Activated CD4-positive, alpha-beta T cell treated with anti-CD3 and anti-CD28 coated beads for 24 hours (primary cell): ENCODE measurements at regions not wholly inside any gene's neighbourhood (a gene's known extent, or its start where the extent isn't known, plus 50 kb on each side); places are given as distances from the start of the nearest gene placed in this dataset.

Experiments used
- DNase-seq, 2 donors: peaks; one replicate each; pipeline ENCODE4 v3.0.0-alpha.2; 2020; ENCODE audit warnings: low read depth in 2 of 2

DNA sequence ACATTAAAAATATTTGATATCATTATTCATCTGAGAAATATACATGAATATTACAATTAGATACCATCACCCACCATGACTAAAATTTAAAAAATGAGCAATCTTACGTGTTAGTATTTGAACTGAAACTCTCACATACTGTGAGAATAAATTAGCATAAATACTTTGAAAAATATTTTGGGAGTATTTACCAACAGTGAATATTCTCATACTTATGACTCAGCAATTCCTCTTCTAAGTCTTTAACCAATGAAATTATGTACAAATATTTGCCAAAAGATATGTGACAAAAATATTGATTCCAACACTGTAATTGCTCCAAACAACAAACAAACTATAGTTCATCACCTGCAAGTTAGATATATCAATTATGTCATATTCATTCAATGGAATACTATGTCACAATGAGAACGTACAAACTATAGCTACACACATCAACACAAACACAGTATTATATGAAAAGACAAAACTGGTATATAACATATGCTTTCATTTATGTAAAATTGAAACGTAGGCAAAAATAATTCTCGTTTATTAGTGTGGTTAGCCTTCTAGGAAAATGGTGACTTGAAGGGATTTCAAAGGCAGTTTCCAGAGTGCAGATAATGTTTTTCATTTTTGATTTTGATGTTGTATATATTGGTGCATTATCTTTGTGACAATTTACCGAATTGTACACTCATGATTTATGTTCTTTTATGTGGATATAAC is 742.2 kb downstream of the SLC16A7 start:
- no peak for DNase-seq

DNA sequence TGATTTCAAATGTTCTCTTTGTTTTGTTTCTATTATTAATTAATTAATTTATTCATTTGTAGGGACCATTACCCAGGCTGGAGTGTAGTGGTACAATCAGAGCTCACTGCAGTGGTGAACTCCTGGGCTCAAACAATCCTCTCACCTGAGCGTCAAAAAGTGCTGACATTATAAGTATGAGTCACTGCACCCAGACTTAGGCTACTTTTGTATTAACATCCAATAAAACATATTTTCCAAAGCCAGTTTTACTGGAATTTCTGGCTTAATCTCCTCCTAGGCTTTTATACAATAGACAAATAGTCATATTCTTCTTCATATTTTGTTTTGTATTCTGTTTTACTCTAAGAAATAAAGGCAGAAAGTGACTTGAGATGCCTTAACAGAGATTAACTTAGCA is 749.6 kb downstream of the SLC16A7 start:
- DNase-seq: no peak

DNA sequence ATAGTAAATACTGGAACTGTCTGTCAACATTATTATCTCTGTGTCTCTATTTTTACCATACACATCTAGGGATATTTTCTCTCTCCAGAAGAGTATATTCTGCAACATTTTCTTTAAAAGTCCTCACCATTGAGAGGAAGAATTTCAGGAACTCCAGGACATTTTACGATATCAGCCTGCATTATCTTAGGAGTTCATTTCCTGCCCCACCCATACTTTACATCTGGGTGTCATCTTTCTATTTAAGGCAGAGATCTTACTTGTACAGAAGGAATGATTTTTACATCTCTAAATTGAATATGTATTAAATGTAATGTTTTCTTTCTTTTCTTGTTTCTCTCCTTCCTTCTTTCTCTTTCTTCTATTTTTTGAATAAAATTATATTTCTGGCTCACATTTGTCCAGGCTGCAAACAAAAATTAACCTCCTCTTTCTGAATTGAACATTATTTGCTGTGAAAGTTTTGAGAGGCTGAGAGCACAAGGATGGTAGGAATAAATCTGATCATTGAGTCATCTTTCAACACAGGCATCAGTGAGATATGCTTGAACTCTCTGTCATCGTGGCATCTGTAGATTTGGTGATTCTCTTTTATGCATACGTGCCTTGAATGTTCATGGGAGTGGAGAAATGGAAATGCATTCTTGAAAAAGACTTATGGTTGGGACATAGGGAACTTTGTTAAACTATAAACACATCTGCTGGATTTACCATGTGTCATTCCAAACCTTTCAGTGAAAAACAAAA is 753.6 kb downstream of the SLC16A7 start:
- DNase-seq: no peak

DNA sequence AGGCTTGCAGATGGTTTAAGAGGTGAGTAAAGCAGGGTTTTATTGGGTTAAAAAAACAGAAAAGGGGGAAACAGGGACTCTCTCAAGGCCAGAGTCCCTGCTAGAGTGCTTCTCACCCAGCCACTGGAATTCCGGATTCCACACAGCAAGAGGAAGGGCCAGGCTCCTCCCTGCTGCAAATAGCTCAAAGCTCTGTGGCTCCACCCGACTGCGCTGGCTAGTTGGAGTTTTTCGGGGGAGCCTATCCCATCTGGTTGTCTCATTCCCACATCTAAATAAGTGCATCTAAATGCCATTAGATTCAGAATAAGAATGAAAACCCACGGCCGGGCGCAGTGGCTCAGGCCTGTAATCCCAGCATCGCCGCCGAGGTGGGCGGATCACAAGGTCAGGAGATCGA is 791.5 kb downstream of the SLC16A7 start:
- no peak for DNase-seq

DNA sequence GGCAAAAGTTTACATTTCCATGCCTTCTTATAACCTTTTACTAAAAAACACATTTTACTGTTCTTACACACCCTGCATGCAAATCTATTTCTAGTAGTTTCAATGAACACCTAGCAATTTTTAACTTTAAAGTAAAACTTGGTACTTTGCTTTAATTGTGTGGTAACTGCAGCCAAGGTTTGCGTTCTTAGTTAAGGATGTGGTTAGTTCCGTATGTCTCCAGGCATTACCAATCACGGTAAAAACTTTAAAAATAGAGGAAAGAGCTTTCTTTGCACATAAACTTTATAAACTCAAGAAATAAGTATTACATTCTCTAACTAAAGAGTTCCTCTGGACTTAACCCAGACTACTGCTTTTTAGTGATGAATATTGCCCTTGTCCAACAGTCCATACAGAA is 795.2 kb downstream of the SLC16A7 start:
- no peak for DNase-seq

DNA sequence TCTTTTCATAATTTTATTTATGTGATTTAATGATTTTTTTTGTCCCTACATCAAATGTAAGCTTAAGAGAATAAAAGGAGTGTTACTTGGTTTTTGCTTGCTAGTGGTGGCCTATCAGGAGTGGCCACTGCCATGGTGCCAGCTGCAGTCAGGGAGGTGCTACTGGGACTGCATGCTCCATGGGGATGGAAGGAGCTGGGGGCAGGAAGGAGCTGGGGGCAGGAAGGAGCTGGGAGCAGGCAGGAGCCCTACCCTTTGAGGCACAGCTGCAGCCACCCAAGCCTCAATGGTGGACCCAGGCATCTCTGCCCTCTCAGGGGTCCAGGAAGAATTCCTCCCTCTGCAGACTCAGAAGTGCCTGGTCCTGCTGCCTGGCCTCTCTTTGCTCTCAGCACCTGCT is 796.0 kb downstream of the SLC16A7 start:
- no peak for DNase-seq

DNA sequence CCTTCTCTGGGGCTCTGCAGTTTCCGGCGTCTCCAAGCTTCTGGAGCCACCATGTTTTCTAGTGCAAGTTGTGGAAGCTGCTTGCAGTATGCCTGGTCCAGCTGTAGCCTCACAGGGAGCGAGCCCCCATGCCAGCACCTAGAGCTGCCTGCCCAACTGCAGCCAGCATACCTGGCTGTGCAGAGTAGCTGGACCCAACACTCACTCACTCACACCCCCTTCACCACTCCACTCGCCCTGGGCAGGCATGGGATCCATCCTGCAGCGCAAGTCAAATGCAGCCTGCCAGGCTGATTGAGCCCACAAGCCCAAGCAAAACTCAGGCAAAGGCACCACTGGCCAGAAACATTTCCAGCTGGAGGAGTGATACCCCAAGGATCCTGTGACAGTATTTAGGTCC is 797.3 kb downstream of the SLC16A7 start:
- DNase-seq: no peak

DNA sequence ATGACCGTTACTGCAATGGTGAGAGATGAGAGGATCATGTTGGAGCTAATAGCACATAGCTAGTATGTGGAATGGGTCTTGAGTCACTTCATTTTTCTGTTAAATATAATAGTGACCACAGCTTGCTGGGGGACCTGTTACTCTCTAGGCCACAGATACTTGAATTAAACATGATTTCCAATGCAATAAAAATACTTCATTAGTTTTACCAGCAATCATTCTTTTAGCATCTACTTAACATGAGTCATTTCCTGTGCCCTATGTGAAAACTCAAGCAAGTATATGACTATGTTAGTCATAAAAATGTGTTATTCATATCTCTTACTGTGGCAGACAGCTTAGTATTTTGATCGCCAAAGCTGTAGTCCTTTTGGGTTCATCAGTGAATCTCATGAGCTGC is 798.8 kb downstream of the SLC16A7 start:
- DNase-seq: no peak

DNA sequence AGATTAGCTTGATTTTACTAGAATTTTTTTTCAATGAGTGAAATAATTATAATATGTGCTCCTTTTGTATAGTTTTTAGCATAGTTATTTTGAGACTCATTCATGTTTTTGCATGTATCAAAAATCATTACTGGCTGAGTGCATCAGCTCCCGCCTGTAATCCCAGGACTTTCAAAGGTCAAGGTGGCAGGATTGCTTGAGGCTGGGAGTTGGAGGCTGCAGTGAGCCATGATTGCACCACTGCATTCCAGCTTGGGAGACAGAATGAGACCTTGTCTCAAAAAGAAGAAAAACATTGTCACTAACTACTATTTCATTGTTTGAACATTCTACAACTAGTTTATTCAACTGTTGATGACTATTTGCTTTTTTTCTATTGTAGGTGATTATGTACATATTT is 802.7 kb downstream of the SLC16A7 start:
- DNase-seq: no peak

DNA sequence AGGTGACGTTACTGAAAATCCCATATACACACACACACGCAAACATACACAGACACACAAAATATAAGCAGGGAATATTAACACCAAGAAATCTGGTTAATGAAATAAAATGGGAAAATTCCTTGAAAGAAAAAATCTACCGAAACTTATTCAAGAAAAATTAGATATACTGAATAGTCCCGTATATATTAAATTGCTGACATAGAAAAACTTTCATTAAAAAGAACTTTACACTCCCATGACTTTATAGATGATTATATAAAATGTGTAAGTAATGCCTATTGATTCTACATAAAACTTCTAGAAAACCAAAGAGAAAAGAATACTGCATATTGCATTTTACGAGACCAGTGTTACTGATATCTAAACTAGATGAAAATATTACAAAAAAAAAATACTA is 803.2 kb downstream of the SLC16A7 start:
- no peak for DNase-seq

DNA sequence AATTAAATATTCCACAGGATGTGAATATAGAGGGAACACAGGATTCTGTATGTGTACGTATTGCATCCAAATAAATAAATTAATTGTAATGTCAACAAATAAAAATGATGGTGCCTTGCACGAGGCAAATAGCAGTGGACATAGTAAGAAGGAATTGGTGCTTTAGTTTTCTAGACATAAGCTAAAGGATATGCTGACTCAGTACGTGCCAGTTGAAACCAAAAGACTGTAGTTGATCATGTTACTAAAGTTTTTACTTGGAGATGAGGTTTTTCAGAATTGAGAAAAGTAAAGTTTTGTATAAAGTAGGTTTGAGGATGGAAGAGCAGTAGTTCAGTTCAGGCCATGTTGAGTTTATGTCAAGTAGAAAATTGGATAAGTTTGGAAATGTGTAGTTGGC is 807.2 kb downstream of the SLC16A7 start:
- DNase-seq: no peak

DNA sequence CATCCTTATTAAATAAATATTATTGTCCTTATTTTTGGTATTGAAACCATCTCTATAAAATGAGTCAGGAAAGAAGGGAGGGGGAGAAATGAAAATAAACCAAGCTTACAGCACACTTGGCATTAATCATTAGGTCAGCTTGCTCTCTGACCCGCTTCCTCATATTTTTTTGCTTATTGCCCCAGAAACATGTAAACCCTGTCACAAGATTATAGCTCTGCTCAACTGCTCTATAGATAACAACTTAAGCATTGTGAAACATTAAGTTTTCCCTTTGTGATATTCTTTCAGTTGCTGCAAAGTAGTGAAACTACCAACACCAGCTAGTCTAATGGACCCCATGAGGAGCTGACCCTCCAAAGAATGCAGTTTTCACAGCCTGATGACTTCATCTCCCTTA is 819.5 kb downstream of the SLC16A7 start:
- DNase-seq: no peak

DNA sequence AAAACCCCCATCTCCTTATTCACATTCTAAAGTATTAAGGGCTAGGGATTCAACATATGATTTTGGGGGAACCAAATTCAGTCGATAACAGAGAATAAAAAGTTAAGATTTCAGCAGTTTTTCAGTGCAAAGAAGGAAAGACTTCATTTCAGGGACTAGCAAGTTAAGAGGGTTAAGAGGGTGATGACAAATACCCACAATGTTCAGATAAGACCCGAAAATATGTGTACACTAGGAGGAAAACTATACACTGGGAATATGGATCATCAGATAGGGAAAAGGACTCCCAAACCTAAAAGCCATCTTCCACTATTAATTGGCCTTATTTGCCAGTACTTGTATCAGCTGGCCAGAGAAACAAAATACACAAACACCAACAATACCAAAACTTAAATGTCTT is 824.2 kb downstream of the SLC16A7 start:
- DNase-seq: no peak

DNA sequence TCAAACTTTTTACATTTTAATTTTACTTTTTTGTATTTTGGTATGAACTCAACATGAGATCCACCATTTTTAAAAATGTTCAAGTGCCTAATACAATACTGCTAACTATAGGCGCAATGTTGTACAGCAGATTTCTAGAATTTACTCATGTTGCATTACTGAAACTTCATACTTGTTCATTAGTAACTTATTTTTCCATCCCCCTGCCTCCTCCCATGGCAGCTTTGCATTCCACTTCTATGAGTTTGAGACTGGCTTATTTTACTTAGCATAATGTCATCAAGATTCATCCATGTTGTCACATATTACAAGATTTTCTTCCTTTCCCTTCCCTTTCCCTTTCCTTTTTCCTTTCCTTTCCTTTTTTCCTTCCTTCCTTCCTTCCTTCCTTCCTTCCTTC is 825.9 kb downstream of the SLC16A7 start:
- no peak for DNase-seq

DNA sequence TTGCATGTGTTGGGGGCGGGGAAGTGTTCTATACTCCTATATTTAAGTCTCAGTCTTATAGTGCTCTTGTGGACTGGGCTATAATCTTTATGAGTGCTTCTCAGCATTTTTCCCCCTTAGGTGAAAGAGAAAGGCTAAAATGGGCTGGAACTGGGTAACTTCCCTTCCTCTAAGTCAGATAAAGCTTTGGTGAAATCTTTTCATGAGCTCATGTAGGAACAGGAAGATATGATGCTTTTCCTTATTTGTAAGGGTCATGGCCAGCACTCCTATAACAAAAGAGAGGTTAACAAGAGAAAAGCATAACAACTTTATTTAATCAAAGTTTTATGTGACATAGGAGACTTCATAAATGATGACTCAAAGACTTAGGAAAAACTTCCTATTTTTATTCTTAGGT is 841.5 kb downstream of the SLC16A7 start:
- no peak for DNase-seq

DNA sequence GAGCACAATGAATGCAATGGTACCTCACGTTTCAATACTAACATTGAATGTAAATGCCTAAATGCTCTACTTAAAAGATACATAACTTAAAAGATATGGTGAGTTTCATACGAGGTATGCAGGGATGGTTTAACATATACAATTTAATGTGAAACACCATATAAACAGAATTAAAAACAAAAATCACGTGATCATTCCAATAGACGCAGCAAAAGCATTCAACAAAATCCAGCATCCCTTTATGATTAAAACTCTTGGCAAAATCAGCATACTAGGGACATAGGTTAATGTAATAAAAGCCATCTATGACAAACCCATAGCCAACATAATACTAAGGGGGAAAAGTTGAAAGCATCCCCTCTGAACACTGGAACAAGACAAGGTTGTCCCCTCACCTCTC is 845.7 kb downstream of the SLC16A7 start:
- DNase-seq: no peak

DNA sequence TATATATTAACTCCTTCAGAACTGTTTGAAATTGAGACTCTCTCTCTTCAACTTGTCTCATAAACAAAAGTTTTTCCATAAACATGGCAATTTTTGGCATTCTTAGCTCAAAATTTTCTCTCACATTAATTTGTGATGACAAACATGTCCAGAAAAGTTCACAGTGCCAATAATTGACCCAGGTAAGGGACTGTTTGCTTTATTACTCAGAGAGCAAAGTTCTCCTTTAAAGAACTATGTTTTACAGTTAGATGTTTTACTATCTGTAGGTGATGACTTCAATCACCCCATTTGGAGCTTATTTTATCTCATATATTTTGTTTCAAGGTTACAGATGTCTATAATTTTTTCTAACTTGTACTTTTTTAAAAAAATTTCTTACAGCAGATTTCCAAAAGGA is 855.6 kb downstream of the SLC16A7 start:
- no peak for DNase-seq

DNA sequence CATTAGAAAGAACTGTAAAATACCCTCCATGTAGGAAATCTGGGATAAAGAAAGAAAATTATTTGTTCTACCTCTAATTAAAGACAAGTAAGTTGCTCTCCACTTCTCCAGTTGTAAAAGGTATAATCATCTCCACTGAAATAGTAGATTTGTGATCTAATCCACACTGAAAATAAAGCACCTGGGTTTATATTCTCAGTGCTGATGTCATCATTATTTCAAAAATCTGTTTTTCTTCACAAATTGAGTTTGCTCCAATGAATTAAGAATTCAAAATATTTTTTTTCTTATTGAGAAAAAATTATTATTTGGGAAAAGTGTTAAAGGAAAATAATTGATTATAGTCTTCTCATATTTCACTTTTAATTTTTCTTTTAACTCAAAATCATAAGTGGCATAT is 869.2 kb downstream of the SLC16A7 start:
- no peak for DNase-seq

DNA sequence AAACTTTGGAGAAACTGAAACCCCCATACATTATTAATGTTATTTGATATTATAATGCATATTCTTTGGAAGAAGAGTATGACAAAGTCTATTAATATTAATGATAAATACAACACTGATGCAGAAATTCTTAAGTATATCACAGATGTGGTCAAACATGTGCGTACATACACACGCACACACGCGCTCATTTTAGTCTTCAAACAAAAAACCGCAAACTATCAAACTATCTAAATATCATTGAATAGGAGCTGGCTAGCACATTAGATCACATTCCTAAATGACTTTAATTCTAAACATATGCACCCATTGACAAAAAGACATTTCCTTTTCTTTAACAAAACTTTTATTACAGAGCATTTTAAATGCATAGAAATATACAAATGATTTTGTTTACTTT is 872.7 kb downstream of the SLC16A7 start:
- no peak for DNase-seq

DNA sequence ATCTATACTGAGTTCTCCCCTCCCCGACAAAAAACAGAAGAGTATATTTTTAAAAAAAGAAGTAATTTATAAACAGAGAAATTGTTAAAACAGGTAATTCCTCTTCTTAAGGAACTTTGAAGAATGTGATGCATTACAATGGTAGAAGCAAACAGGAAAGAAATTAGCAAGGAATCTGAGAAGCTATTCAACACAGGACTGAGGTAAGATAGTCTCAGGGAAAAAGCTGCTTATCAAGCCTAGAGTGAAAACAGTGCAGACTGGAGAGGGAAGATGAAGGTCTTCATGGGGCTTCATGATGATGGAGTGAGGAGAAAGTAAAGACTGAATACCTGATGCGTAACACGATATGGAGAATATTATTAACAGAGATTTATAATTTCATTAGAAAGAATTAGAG is 880.0 kb downstream of the SLC16A7 start:
- no peak for DNase-seq

DNA sequence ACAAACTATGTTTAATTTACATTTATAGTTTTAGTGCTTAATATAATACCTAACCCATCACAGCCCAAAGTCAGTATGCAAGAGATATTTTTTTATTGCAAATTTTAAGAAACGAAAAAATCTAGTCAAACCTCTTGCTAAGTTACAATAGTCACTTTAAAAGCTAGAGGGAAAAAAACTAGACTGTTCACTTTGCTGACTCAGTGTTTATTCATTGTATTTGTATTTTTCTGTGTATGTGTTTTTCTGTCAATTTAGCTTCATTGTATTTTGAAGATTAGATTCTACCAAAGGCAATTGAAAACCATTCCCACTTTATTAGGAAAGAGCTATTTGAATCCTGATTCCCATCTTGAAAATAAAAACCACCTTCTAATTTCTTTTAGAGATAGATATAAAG is 891.5 kb downstream of the SLC16A7 start:
- DNase-seq: no peak

DNA sequence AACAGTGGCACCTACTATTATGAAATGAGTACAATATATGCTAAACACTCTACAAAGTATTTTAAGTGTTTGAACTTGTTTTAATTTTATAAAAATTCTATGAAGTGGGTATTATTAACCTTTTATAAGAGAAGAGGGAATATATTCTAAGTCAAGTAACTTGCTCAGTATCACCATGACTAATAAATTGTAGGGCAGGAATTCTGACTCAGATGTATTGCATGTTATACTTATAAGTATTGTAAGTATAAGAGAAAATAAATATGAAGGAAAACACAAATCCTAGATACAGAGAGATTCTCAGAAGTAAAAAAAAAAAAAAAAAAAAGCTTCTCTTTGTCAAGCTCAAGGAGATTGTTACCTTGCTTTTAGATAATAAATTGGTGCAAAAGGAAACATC is 893.2 kb downstream of the SLC16A7 start:
- DNase-seq: no peak

DNA sequence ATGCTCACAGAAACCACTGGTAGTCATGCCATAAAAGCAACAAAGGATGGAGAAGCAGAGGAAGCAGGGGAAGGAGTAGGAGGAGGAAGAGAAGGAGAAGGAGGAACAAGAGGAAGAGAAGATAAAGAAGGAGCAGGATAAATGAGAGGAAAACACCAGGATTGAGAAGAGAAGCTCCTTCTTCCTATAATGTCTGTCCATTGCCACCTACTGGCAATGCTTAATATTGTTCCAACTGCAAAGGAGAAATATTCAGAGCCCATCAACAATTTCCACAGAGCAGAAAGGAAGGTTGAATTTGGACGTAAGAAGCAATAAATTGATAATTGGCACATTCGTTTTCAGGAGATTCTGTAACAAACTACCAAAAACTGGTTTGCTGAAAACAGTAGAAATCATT is 898.4 kb downstream of the SLC16A7 start:
- DNase-seq: no peak

DNA sequence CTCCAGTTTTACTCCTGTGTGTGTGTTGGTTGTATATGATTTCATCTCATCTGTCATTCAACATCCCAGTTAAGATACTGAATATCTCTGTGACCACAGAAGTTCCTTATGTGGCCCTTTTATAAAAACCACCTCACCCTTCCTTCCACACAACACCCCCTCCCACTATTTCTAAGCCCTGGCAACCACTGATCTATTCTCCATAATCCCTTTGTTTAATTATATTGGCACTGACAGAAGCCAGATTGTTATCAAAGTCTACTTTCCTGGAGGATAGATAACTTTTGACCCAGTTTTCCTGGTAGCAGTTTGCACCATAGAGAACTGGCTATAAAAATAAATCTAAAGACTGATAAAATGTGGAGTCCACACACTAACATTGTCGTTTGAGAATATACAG is 902.8 kb downstream of the SLC16A7 start:
- DNase-seq: no peak
